ENCODE measurements at regions not wholly inside any gene's neighbourhood (a gene's known extent, or its start where the extent isn't known, plus 50 kb on each side); places are given as distances from the start of the nearest gene placed in this dataset.

- Histone ChIP-seq H3K18ac (ENCODE audit: low read depth, low read length) (peak overlapping the region; percentile 9; the same call in 1 of the 2 replicates), H3K27me3 (ENCODE audit: control insufficient read depth, insufficient read depth, low read length) (no peaks in the 10 kb centered on the region), H2BK20ac (ENCODE audit: low read depth, low read length) (0 out of 2 replicates have a peak overlapping the region, but pooled peaks have one; percentile 20), H2BK120ac (ENCODE audit: low read depth, low read length) (peak overlapping the region; percentile 66), H2AK5ac (ENCODE audit: low read depth, low read length) (peak overlapping the region; percentile 70; the same call in 1 of the 2 replicates), H3K4me2 (ENCODE audit: low read depth, low read length) (no peak overlapping the region), H3K27ac (ENCODE audit: insufficient read depth, low read length) (no peak overlapping the region), H3K4me3 (ENCODE audit: insufficient read depth, low read depth, low read length) (no peak overlapping the region), H3K9me3 (ENCODE audit: control insufficient read depth, insufficient read depth, low read length) (no peaks in the 10 kb centered on the region), H3K4ac (ENCODE audit: low read depth, low read length) (peak overlapping the region; percentile 8; the same call in 1 of the 2 replicates), H3K4me1 (ENCODE audit: control insufficient read depth, insufficient read depth, low read length) (peaks cover 2% of the 10 kb centered on the region), H3K79me1 (ENCODE audit: low read depth in 1 of 2, low read length in 2 of 2) (no peaks in the 10 kb centered on the region), H3K36me3 (ENCODE audit: control insufficient read depth, insufficient read depth, low read length) (no peaks in the 10 kb centered on the region), H3K56ac (ENCODE audit: extremely low read depth, insufficient read depth, low read length) (no peak overlapping the region), H3K23ac (ENCODE audit: low read depth, low read length) (peak overlapping the region; percentile 81; the same call in 1 of the 2 replicates), H2AFZ (replicated peaks; ENCODE audit: low read length, poor library complexity) (peak overlapping the region; percentile 47), H4K5ac (ENCODE audit: low read depth, low read length) (no peak overlapping the region), H3K9ac (ENCODE audit: low read depth, low read length) (no peak overlapping the region), H2BK5ac (ENCODE audit: low read depth, low read length, poor library complexity, severe bottlenecking) (no peak overlapping the region), H3K14ac (replicated peaks; ENCODE audit: low read depth, low read length) (peak overlapping the region; percentile 68; the same call in 1 of the 2 replicates), H2BK15ac (ENCODE audit: low read depth, low read length) (peak overlapping the region; percentile 54; the same call in 1 of the 3 replicates), H4K20me1 (ENCODE audit: insufficient read depth, low read length) (no peaks in the 10 kb centered on the region), H2AK9ac (replicated peaks; ENCODE audit: low read depth, low read length, poor library complexity) (no peak overlapping the region), H4K91ac (ENCODE audit: insufficient read depth, low read depth, low read length) (0 out of 2 replicates have a peak overlapping the region, but pooled peaks have one; percentile 17), H4K8ac (ENCODE audit: low read depth in 2 of 2, low read length in 2 of 2) (no peak overlapping the region; a peak in 1 of 4 replicates), H3K9me1 (ENCODE audit: insufficient read depth, low read length) (0 out of 2 replicates have a peak, but pooled peaks cover 3% of the 10 kb centered on the region)
- no peak for TF ChIP-seq CHD1 (IDR thresholded peaks at IDR 0.05; ENCODE audit: low read depth, low read length)
- TF ChIP-seq NFE2L2 (IDR thresholded peaks at IDR 0.05; ENCODE audit: low read depth, low read length) = no peak
- TF ChIP-seq FOS (IDR thresholded peaks at IDR 0.05; ENCODE audit: low read depth, low read length) = no peak
- no peak for TF ChIP-seq MAZ (IDR thresholded peaks at IDR 0.05; ENCODE audit: borderline replicate concordance, low read depth, low read length)
- TF ChIP-seq RAD21 (IDR thresholded peaks at IDR 0.05; ENCODE audit: low read length) = no peak
- no peak for TF ChIP-seq POLR2A (IDR thresholded peaks at IDR 0.05; ENCODE audit: low read depth, low read length)
- no peak for TF ChIP-seq ELK1 (IDR thresholded peaks at IDR 0.05; ENCODE audit: borderline replicate concordance, low read depth, low read length)
- TF ChIP-seq MXI1 (IDR thresholded peaks at IDR 0.05; ENCODE audit: borderline replicate concordance, low read depth, low read length) = no peak
- TF ChIP-seq RCOR1 (IDR thresholded peaks at IDR 0.05; ENCODE audit: insufficient replicate concordance, low read length) = no peak
- TF ChIP-seq CEBPB (IDR thresholded peaks at IDR 0.05; ENCODE audit: low read depth, low read length) = no peak
- TF ChIP-seq SMC3 (IDR thresholded peaks at IDR 0.05; ENCODE audit: low read depth, low read length) = no peak
- no peak for TF ChIP-seq RFX5 (IDR thresholded peaks at IDR 0.05; ENCODE audit: low read depth, low read length)
- no peak for TF ChIP-seq BHLHE40 (IDR thresholded peaks at IDR 0.05; ENCODE audit: low read depth, low read length)
- no peak for TF ChIP-seq CTCF (conservative IDR thresholded peaks at IDR 0.05; ENCODE audit: low read depth, low read length)
- dilution Hi-C loops (cut with HindIII; ENCODE audit: low sequenced_read_pairs, unreplicated experiment) (no loop called here), in situ Hi-C loops (cut with MboI; ENCODE audit: low sequenced_read_pairs) (no loop called here), intact Hi-C loops (cut with micrococcal nuclease) (no loop called here)
- WGBS, 2 experiments (ENCODE audit: extremely low coverage in 2 of 2, insufficient read length in 1 of 2) = no CpG with 5 or more reads among the region's 2 CpGs
- BruUV-seq (replicated peaks) = no TSS peak
- DNase-seq (peak; percentile 22), ATAC-seq (ENCODE audit: low read depth) (peak; percentile 25; the same call in 1 of the 2 replicates)
- CTCF ChIA-PET = no interaction called here
- POLR2A ChIA-PET (ENCODE audit: unreplicated experiment) = no interaction called here
Measured at GRCh38 chr3:30471066-30471465, 135.3 kb upstream of the TGFBR2 start.

Data from IMR-90 (cell line).